Ammon's horn (tissue), 1 donor: ENCODE measurements at regions not wholly inside any gene's neighbourhood (a gene's known extent, or its start where the extent isn't known, plus 50 kb on each side); places are given as distances from the start of the nearest gene placed in this dataset.

Source experiments
- DNase-seq: peaks from one replicate; pipeline ENCODE4 v3.0.0-alpha.2; 2016; ENCODE audit warnings: low spot score

DNA sequence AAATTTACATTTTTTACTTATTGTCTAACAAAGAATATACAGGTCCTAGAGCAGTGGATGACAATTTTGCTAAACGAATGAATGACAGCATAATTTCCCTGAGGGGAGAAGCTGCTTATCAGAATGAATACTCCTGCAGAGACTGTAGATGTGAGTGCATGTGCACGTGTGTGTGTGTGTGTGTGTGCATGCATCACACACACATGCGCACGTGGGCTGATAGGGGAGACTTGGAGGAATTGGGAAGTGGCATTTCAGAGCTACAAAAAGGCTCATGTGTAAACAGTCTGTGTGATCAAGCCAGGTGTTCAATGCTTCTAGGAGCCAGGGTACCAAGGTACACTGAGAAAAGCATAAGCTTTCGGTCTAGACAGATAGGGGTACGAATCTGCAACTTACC is 93.5 kb upstream of the SASH1 start:
- no peak for DNase-seq

- DNase-seq: no peak
Observed at GRCh38 chr6:148249679-148250375, 92.8 kb upstream of the SASH1 start.

DNA sequence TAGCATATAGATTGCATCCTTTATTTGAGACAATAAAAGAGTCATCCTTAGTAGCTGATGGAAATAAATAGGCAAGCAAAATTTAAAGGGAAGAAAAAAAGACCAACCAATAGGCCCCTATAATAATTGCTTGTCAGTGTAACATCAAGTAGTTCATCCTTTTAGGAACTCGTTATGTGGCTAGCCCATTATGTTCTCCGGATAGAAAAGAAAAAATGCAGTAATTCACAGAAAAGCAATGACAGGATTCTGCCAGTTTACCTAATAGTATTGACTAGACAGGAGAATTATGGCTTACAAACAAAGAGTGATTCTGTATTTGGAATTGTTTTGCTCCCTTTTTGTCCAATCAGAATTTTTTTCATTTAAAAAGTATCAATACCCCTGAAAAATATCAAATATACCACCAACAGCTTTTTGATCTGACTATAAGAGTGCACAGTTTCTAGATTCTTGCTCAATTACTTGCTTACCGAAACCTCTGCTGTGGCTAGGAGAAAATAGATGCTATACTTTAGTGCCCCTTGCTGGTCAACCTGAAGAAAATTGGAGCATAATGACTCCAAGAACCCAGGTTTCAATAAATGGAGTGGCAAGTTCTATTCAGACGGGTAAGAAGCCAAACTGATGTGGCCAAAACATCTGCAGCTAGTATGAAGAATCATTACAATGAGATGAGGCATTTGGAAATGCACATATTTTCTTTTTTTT is 91.5 kb upstream of the SASH1 start:
- DNase-seq: peak; percentile 72

DNA sequence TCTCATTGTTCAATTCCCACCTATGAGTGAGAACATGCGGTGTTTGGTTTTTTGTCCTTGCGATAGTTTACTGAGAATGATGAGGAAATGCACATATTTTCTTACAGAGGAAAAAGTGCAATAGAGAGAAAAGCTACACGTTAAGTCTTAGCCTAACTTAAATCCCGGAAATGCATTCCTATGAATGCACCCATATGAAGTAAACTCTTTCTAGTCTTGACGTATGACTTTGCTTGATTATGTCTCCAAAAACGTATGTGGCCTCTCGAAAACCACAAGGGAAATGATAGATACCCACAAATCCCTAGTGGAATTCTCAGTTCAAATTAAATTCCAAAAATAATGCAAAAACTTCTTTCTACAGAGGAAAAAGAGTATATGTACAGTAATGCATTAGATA is 90.7 kb upstream of the SASH1 start:
- DNase-seq: no peak

- DNase-seq: no peak
Observed at GRCh38 chr6:148257810-148258209, 84.8 kb upstream of the SASH1 start.

DNA sequence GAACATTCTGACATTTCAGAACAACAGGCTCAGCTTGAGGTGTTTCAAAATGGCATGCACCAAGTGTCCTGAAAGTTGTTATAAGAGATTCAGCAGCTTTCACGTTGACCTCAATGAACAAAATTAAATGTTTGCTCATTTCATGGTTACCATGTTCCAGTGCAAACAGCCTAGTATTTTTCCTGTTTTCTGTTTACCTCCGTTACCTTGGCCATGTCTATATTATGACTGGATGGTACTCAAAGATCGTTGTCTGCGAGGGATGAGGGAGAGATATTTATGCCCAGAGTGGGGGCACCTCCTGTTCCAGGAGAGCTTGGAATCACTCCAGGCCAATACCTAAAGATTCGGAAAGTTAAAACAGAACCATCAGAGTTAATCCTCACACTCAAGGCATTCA is 83.8 kb upstream of the SASH1 start:
- no peak for DNase-seq

GRCh38 chr6:148261470-148261869 is 81.2 kb upstream of the SASH1 start:
- no peak for DNase-seq

DNA sequence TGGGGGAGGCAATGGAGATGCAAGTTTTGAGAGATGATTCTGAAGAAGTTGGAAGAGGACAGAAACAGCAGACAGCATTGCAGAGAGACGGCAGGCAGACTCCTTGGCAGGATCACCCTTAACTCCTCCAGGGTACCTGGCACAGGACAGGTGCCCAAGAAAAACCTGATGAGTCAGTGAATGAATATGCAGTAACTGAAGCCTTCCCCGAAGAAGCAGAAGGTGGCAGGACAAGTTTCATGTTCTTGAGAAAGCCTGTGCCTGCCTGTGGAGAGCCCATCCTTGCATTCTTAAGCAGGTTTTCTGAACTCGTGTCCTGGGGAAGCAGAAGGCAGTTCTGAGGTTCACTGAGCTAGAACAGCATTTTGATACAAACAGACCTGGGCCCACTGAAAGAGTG is 79.6 kb upstream of the SASH1 start:
- no peak for DNase-seq

GRCh38 chr6:148263961-148264360 is 78.7 kb upstream of the SASH1 start:
- no peak for DNase-seq

DNA sequence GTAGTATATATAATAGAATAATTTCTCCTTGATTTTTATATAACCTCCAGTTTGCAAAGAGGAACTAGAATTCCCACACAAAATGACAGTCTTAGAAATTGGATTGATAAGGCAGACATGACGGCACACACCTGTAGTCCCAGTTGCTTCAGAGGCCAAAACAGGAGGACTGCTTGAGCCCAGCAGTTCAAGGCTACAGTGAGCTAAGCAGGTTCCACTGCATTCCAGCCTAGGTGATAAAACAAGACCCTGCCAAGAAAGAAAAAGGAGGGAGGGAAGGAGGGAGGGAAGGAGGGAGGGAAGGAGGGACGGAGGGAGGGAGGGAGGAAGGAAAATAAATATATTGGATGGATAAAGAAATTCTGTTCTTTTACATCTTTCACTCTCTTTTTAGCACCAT is 77.6 kb upstream of the SASH1 start:
- no peak for DNase-seq

- no peak for DNase-seq
Observed at GRCh38 chr6:148269386-148269785, 73.3 kb upstream of the SASH1 start.

GRCh38 chr6:148271711-148272439 is 70.8 kb upstream of the SASH1 start:
- no peak for DNase-seq

GRCh38 chr6:148272597-148272996 is 70.0 kb upstream of the SASH1 start:
- no peak for DNase-seq

DNA sequence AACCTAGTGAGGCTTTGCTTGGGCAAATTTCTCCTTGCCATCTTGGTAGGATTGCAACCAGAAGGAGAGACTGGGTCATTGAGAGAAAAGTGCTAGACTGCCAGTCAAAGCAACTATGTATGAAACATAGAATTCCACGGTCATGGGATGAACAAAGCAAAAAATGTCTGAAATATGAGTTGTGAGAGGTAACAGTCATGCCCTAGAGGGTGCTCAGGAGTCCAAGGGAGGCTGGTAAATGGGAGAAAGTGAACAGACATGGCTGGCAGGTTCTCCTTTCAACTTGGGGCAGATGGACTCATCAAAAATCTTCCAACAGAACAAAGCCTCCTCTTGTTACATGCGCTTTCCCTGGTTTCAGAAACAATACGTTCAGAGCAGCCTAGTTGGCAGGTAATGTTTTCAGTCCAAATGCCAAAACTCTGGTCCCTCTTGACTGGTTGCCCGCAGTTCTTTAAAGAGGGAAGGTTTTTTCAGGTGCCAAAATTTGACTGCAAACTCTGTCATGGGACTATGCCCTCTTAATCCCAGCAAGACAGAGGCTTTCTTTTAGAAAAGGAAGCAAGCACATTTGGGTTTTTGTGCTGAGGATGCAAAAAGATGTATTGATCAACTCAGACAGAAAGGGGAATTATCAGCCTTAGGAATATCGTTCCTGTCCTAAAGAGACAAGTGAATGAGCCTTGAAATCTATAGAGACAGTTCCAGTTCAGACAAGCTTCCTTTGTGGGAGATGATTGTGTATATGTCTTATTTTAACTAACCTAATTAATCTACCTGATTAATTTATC is 68.5 kb upstream of the SASH1 start:
- peak; percentile 35 for DNase-seq

DNA sequence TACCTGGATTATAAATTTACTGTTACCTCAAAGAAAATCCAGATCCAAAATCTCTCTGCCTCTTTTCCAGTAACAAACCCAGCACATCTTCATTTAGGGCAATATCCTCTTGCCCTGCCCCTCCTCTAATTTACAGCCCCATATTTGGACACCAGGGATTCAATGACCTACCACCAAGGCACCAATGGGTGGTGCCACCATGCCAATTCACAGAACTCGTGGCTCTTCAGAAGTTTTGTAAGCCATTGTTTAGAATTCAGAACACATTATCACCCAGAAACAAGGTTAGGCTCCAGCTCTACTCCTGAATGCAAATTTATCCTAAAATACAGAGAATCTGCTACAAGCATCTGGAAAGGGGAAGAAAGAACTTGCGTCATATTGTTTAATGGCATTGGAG is 67.8 kb upstream of the SASH1 start:
- DNase-seq: peak; percentile 55

DNA sequence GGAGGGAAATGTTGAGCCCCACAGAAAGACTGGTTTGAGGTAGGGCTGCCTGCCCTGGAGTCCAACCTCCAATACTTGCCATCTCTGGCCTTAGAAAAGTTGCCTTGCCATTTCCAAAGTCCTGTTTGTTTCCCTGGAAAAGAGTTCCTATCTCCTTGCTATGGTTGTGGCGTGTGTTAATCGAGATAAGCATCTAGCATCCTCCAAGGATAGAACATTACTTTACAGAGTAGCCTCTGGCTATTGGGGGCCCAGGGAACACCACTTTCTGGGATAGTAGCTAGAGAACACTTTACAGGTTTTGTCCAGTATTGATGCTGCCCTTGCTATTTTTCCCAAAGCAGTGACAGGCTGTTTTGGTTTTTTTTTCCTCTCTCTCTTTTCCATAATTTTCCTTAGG is 57.4 kb upstream of the SASH1 start:
- DNase-seq: no peak

GRCh38 chr6:148286563-148286962 is 56.1 kb upstream of the SASH1 start:
- no peak for DNase-seq

DNA sequence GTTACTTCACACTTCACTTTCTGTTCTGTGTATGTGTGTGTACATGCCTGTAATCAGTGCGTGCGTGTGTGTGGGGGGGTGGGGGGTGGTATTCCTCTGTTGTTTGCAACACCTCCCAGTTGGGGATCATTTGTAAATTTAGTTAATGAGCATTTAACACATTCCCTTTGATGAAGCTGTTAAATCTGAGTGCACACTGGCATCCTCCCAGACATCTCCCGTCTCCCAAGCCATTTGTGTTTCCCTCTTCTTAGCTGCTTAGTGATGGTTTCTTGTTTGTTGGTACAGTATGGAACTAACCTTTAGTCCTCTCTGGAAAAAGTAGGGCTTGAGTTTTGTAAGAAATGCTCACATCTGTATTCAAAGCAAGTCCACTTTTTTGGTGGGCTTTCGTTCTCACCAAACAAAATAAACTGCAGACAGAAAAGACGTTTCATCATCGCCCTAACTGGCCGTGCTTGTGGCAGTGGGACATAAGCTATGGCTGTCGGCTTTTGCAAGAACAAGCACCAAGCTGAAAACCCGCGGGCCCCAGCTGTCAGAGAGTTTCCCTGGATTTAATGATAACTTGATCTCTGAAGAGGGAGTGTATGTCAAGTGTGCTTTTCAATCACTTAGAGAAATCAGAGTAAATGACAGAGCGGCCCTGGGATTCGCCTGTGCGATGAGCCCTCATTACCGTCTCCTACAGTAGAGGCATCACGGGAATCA is 54.9 kb upstream of the SASH1 start:
- peak; percentile 38 for DNase-seq

GRCh38 chr6:148288541-148288940 is 54.1 kb upstream of the SASH1 start:
- DNase-seq: no peak

- DNase-seq: no peak
Observed at GRCh38 chr6:148289153-148289552, 53.5 kb upstream of the SASH1 start.

- DNase-seq: no peak
Observed at GRCh38 chr6:148291876-148292275, 50.8 kb upstream of the SASH1 start.
